HepG2 (cell line): ENCODE measurements at regions not wholly inside any gene's neighbourhood (a gene's known extent, or its start where the extent isn't known, plus 50 kb on each side); places are given as distances from the start of the nearest gene placed in this dataset.

ENCODE experiments used
- ATAC-seq: fragments of 200-7000 bp; cut with Tn5 transposase; 3 replicates; pipeline ENCODE4 v1.9.1; 2020; ENCODE audit warnings: mild to moderate bottlenecking, moderate library complexity
- BruUV-seq: library from RNA; stranded (reverse); fragments of 400-500 nt; replicated peaks from 2 replicates; lab custom pipeline; 2021; lab: Mats Ljungman, UMichigan
- CTCF ChIA-PET: fragments of 300-600 bp; formaldehyde crosslinking; extraction: SDS; loops from one replicate; lab custom pipeline; 2021; ENCODE audit warnings: low total read pairs, inconsistent platforms, low intra/inter-chr PET ratio; lab: Yijun Ruan, JAX
- POLR2A ChIA-PET: fragments of 350-600 bp; sonication (Branson Sonifier 250); formaldehyde crosslinking; loops from one replicate; lab custom pipeline; 2020; ENCODE audit warnings: antibody characterized with exemption, inconsistent platforms; lab: Yijun Ruan, JAX
- DNase-seq: peaks from one replicate; pipeline ENCODE4 v3.0.0-alpha.2; 2015; ENCODE audit warnings: low spot score
- FAIRE-seq: peaks from 3 replicates; lab custom pipeline; 2011; peaks lifted over from hg19 to GRCh38; lab: Jason Lieb, UNC
- H2AFZ ChIP-seq: one replicate; pipeline ENCODE4 v1.6.1; 2011; ENCODE audit warnings: low read length, inconsistent platforms
- H3K27ac ChIP-seq: fragments of 300-600 bp; 3 replicates; pipeline ENCODE4 v1.8.0; 2011; ENCODE audit warnings: mixed run types, mild to moderate bottlenecking, mixed read lengths, low read length, inconsistent platforms; ENCODE audit not compliant: insufficient read depth; ENCODE audit errors: extremely low read length
- H3K27me3 ChIP-seq, 2 experiments: fragments of 200-600 bp in 1 of 2; 2 replicates in 1 of 2; 3 replicates in 1 of 2; pipeline versions ENCODE4 v1.6.0 to v1.8.0; 2011; ENCODE audit warnings: low read length in 2 of 2, mild to moderate bottlenecking in 2 of 2, moderate library complexity in 2 of 2, inconsistent platforms in 1 of 2; ENCODE audit not compliant: insufficient read depth in 2 of 2, control insufficient read depth in 1 of 2
- H3K36me3 ChIP-seq, 2 experiments: fragments of 200-600 bp in 1 of 2; replicated peaks in 1 of 2; 2 replicates in 1 of 2; 3 replicates in 1 of 2; pipeline versions ENCODE4 v1.5.1 to v1.8.0; 2011; ENCODE audit warnings: low read length in 2 of 2, inconsistent platforms in 1 of 2; ENCODE audit not compliant: insufficient read depth in 2 of 2, control insufficient read depth in 1 of 2
- H3K4me1 ChIP-seq: 2 replicates; pipeline ENCODE4 v1.5.1; 2012; ENCODE audit warnings: low read length, inconsistent platforms; ENCODE audit not compliant: insufficient read depth
- H3K4me2 ChIP-seq: 2 replicates; pipeline ENCODE4 v1.6.0; 2011; ENCODE audit warnings: low read depth, low read length, inconsistent platforms
- H3K4me3 ChIP-seq, 3 experiments: fragments of 200-600 bp in 1 of 3; sonication (generic), shearing (Covaris generic) in 1 of 3; replicated peaks in 1 of 3; 2 replicates each; pipeline ENCODE4 v1.5.1; 2011 to 2016; ENCODE audit warnings: low read length in 3 of 3, inconsistent platforms in 2 of 3, low read depth in 2 of 3, mild to moderate bottlenecking in 2 of 3, control low read depth in 1 of 3, mixed read lengths in 1 of 3; ENCODE audit not compliant: insufficient read depth in 1 of 3
- H3K79me2 ChIP-seq: one replicate; pipeline ENCODE4 v1.6.1; 2011; ENCODE audit warnings: low read length, inconsistent platforms; ENCODE audit not compliant: insufficient read depth
- H3K9ac ChIP-seq: 2 replicates; pipeline ENCODE4 v1.6.0; 2011; ENCODE audit warnings: mild to moderate bottlenecking, low read depth, low read length, inconsistent platforms; ENCODE audit not compliant: insufficient read depth
- H3K9me3 ChIP-seq: 2 replicates; pipeline ENCODE4 v1.5.1; 2012; ENCODE audit warnings: mild to moderate bottlenecking, low read length
- H4K20me1 ChIP-seq: 2 replicates; pipeline ENCODE4 v1.6.0; 2011; ENCODE audit warnings: inconsistent platforms, mild to moderate bottlenecking, low read length, moderate library complexity; ENCODE audit not compliant: insufficient read depth
- DPF2 ChIP-seq: sonication (generic); formaldehyde crosslinking; IDR thresholded peaks from 2 replicates; pipeline ENCODE4 v1.4.0; 2020; ENCODE audit warnings: mild to moderate bottlenecking, low read depth, missing genetic modification reagents, borderline replicate concordance
- ELF3 ChIP-seq: IDR thresholded peaks from 2 replicates; pipeline ENCODE4 v1.6.1; 2016; ENCODE audit warnings: missing genetic modification reagents, missing compliant biosample characterization
- GTF3A ChIP-seq: sonication (generic); formaldehyde crosslinking; conservative IDR thresholded peaks from 2 replicates; pipeline ENCODE4 v1.4.0; 2020; ENCODE audit warnings: mild to moderate bottlenecking, missing genetic modification reagents
- HIVEP1 ChIP-seq: sonication (generic); formaldehyde crosslinking; IDR thresholded peaks from 2 replicates; pipeline ENCODE4 v1.4.0; 2020; ENCODE audit warnings: mild to moderate bottlenecking, missing genetic modification reagents
- KAT8 ChIP-seq: IDR thresholded peaks from 2 replicates; pipeline ENCODE4 v1.6.1; 2016; ENCODE audit warnings: missing genetic modification reagents, missing compliant biosample characterization
- PHF8 ChIP-seq: sonication (generic); formaldehyde crosslinking; IDR thresholded peaks from 2 replicates; pipeline ENCODE4 v1.5.0; 2020; ENCODE audit warnings: missing genetic modification reagents
- POLR2AphosphoS5 ChIP-seq: IDR thresholded peaks from 2 replicates; pipeline ENCODE4 v1.6.1; 2012; ENCODE audit warnings: low read depth, low read length
- TBX2 ChIP-seq: sonication (generic); formaldehyde crosslinking; IDR thresholded peaks from 2 replicates; pipeline ENCODE4 v1.5.0; 2020; ENCODE audit warnings: missing genetic modification reagents, mild to moderate bottlenecking, borderline replicate concordance
- YEATS4 ChIP-seq: sonication (generic); formaldehyde crosslinking; IDR thresholded peaks from 2 replicates; pipeline ENCODE4 v1.4.0; 2020; ENCODE audit warnings: missing genetic modification reagents, borderline replicate concordance
- ZC3H4 ChIP-seq: sonication (generic); formaldehyde crosslinking; IDR thresholded peaks from 2 replicates; pipeline ENCODE4 v1.4.0; 2020; ENCODE audit warnings: missing genetic modification reagents, borderline replicate concordance
- ZNF235 ChIP-seq: sonication (generic); formaldehyde crosslinking; IDR thresholded peaks from 2 replicates; pipeline ENCODE4 v1.8.1; 2023; ENCODE audit warnings: mild to moderate bottlenecking, missing genetic modification reagents, borderline replicate concordance
- ZNF256 ChIP-seq: sonication (generic); formaldehyde crosslinking; conservative IDR thresholded peaks from 2 replicates; pipeline ENCODE4 v1.4.0; 2020; ENCODE audit warnings: missing genetic modification reagents
- ZNF776 ChIP-seq: sonication (generic); formaldehyde crosslinking; IDR thresholded peaks from 2 replicates; pipeline ENCODE4 v1.4.0; 2020; ENCODE audit warnings: mild to moderate bottlenecking, missing genetic modification reagents
- ZNF788 ChIP-seq: sonication (generic); formaldehyde crosslinking; IDR thresholded peaks from 2 replicates; pipeline ENCODE4 v1.5.0; 2020; ENCODE audit warnings: mild to moderate bottlenecking, missing genetic modification reagents, borderline replicate concordance
- ZSCAN29 ChIP-seq: sonication (generic); formaldehyde crosslinking; conservative IDR thresholded peaks from 2 replicates; pipeline ENCODE4 v1.4.0; 2020; ENCODE audit warnings: mild to moderate bottlenecking, missing genetic modification reagents
- WGBS: methylation state at CpG from one replicate; pipeline ENCODE4 v1.1.6; 2017; ENCODE audit warnings: low lambda C conversion rate; 5-methylcytosine and 5-hydroxymethylcytosine counted together
- in situ Hi-C: cut with HindIII; loops from 2 replicates; pipeline ENCODE4 v1.10.0; 2017; ENCODE audit warnings: low pct_unique_long_range_greater_than_20kb; ENCODE audit not compliant: extremely low pct_ligation_motif_present
- intact Hi-C: fragments of 100-400 bp; cut with micrococcal nuclease; formaldehyde crosslinking; loops from one replicate; pipeline ENCODE4 v1.10.0; 2022; ENCODE audit not compliant: unreplicated experiment
- TF ChIP-seq, protein P1 (sequence below): sonication (generic); formaldehyde crosslinking; IDR thresholded peaks from 2 replicates; pipeline ENCODE4 v1.5.0; 2020; ENCODE audit warnings: missing genetic modification reagents
- TF ChIP-seq, protein P2 (sequence below): IDR thresholded peaks from 2 replicates; pipeline ENCODE4 v1.6.1; 2018; ENCODE audit warnings: missing genetic modification reagents

DNA sequence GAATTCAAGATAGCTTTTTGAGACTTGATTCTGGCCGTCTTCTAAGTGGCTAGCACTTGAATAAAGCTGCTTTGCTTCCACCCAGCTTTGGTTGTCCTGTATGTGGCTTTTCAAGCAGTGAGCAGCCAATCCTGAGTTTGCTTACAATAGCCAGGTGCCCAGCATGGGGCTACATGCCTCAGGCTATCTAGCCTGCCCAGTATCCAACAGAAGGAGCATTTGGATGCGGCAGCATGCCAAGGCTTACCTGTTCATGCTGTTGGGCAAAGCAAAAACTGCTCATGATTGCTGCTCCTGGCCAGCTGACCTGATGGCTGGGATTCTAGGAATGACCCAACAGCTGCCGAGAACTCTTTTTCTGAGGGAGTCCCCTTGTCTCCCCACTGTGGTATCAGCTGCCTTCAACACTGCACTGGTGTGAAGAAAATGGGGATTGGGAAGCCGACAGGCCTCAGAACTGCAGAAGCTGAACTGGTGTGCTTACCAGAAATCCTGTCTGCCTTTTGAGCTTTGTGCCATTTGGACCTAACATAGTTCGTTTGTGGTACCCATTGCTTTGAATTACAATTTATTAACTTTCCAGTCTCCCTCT lies 618.9 kb upstream of the IGFBP3 start:
- no TSS peak for BruUV-seq
- Histone ChIP-seq H3K79me2 (no peaks in the 10 kb centered on the region), H2AFZ (no peak overlapping the region), H3K27me3 (no peaks in the 10 kb centered on the region), H3K9me3 (no peaks in the 10 kb centered on the region), H3K4me2 (no peak overlapping the region), H4K20me1 (no peaks in the 10 kb centered on the region), H3K4me1 (no peaks in the 10 kb centered on the region), H3K4me3 (no peak overlapping the region), H3K9ac (no peak overlapping the region), H3K27ac (no peak overlapping the region), H3K36me3 (no peaks in the 10 kb centered on the region)
- TF ChIP-seq, protein P1, sequence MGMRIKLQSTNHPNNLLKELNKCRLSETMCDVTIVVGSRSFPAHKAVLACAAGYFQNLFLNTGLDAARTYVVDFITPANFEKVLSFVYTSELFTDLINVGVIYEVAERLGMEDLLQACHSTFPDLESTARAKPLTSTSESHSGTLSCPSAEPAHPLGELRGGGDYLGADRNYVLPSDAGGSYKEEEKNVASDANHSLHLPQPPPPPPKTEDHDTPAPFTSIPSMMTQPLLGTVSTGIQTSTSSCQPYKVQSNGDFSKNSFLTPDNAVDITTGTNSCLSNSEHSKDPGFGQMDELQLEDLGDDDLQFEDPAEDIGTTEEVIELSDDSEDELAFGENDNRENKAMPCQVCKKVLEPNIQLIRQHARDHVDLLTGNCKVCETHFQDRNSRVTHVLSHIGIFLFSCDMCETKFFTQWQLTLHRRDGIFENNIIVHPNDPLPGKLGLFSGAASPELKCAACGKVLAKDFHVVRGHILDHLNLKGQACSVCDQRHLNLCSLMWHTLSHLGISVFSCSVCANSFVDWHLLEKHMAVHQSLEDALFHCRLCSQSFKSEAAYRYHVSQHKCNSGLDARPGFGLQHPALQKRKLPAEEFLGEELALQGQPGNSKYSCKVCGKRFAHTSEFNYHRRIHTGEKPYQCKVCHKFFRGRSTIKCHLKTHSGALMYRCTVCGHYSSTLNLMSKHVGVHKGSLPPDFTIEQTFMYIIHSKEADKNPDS (CRISPR knock-in tag) = no peak
- TF ChIP-seq PHF8 (CRISPR knock-in tag) (no peak), POLR2AphosphoS5 (no peak), ZNF788 (CRISPR knock-in tag) (no peak), KAT8 (CRISPR knock-in tag) (no peak)
- ChIA-PET CTCF (no interaction called here), POLR2A (no interaction called here)
- FAIRE-seq (no peak), ATAC-seq (no peak), DNase-seq (no peak)
- in situ Hi-C loops (no loop called here), intact Hi-C loops (no loop called here)
- WGBS = 4% methylated on average over 4 of the region's 5 CpGs

DNA sequence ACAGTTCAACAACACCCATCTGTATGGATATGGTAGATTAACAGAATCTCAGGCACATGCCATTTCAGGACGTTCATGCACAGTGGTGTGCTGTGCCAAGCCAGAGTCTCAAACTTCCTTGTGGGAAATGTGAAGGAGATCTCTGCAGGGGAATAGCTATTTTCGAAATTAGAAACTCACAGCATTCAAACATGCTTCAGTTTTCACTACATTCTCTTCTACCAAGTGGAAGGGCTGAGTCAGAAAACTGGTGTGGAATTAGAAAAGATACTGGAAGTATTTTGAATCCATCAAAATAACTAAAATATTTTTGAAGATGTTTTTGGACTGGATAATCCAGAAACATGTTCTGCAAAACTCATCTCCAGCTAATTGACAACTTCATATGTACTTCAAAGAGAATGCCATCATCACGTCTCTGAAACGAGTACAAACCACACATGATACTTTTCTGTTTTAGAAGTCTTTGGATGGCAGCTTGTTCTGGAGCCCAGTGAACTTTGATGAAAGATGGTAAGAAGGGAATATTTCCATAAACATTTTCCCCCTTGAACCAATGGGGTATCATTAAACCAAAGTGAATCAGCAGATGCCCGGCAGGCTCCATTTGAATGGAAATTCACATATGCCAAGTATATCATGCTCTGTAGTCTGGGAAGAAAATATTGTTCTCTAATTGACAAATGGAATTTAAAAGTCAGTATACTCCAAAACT lies 616.3 kb upstream of the IGFBP3 start:
- H3K4me3 ChIP-seq = no peak overlapping the region
- POLR2A ChIA-PET = no interaction called here
- no peaks in the 10 kb centered on the region for H3K27me3 ChIP-seq
- H3K36me3 ChIP-seq = no peaks in the 10 kb centered on the region
- CTCF ChIA-PET = no interaction called here
- H3K79me2 ChIP-seq = no peaks in the 10 kb centered on the region
- H2AFZ ChIP-seq = no peak overlapping the region
- no peaks in the 10 kb centered on the region for H3K9me3 ChIP-seq
- in situ Hi-C loops (no loop called here), intact Hi-C loops (no loop called here)
- H3K4me2 ChIP-seq = no peak overlapping the region
- H4K20me1 ChIP-seq = no peaks in the 10 kb centered on the region
- DNase-seq (no peak), FAIRE-seq (no peak), ATAC-seq (no peak)
- H3K4me1 ChIP-seq = no peaks in the 10 kb centered on the region
- no peak overlapping the region for H3K27ac ChIP-seq
- H3K9ac ChIP-seq = no peak overlapping the region
- BruUV-seq = no TSS peak
- WGBS = 34% methylated on average over 5 of the region's 5 CpGs
- TF ChIP-seq ZNF235 (CRISPR knock-in tag) (no peak), HIVEP1 (no peak), ZC3H4 (no peak), ZNF256 (CRISPR knock-in tag) (no peak), ELF3 (no peak), ZNF776 (CRISPR knock-in tag) (no peak), GTF3A (CRISPR knock-in tag) (no peak), TBX2 (CRISPR knock-in tag) (no peak), ZSCAN29 (CRISPR knock-in tag) (no peak), DPF2 (CRISPR knock-in tag) (no peak), YEATS4 (CRISPR knock-in tag) (no peak)
- TF ChIP-seq, protein P2, sequence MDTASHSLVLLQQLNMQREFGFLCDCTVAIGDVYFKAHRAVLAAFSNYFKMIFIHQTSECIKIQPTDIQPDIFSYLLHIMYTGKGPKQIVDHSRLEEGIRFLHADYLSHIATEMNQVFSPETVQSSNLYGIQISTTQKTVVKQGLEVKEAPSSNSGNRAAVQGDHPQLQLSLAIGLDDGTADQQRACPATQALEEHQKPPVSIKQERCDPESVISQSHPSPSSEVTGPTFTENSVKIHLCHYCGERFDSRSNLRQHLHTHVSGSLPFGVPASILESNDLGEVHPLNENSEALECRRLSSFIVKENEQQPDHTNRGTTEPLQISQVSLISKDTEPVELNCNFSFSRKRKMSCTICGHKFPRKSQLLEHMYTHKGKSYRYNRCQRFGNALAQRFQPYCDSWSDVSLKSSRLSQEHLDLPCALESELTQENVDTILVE (CRISPR knock-in tag) = no peak
